ENCODE measurements at regions not wholly inside any gene's neighbourhood (a gene's known extent, or its start where the extent isn't known, plus 50 kb on each side); places are given as distances from the start of the nearest gene placed in this dataset.

- no peak for TF ChIP-seq POLR2AphosphoS5 (IDR thresholded peaks at IDR 0.05; ENCODE audit: low read depth, low read length)
- no peak for TF ChIP-seq TAF1 (IDR thresholded peaks at IDR 0.05; ENCODE audit: low read depth, low read length)
Measured at GRCh38 chr16:72422308-72422897, 250.4 kb upstream of the PMFBP1 start.

Measured in GM12891 (cell line).